ENCODE measurements at regions not wholly inside any gene's neighbourhood (a gene's known extent, or its start where the extent isn't known, plus 50 kb on each side); places are given as distances from the start of the nearest gene placed in this dataset.
A peak's percentile ranks its signal among the peaks of the same experiment; 100 is the strongest.

GRCh38 chr14:95424529-95424928, 91.9 kb downstream of the SYNE3 start (continued):
- TF ChIP-seq INSM2 (tag by site-specific recombination; IDR thresholded peaks at IDR 0.05) = no peak

GRCh38 chr14:95421741-95422140, 94.7 kb downstream of the SYNE3 start:
- no peaks in the 10 kb centered on the region for H3K36me3 ChIP-seq (ENCODE audit: control insufficient read depth in 2 of 2, insufficient read depth in 1 of 2, low read length in 2 of 2)
- no peak overlapping the region for H3K27ac ChIP-seq (ENCODE audit: extremely low read depth, low read depth, low read length)
- ChIA-PET POLR2A (no interaction called here), CTCF (interaction anchor here (1.1 kb wide), 1 partner anchor 10 kb away, joined by 3 read pairs; no protein-coding TSS in a partner anchor)
- TF ChIP-seq ZNF623 (tag by site-specific recombination; IDR thresholded peaks at IDR 0.05) = peak; percentile 71
- TF ChIP-seq ZNF645 (tag by site-specific recombination; IDR thresholded peaks at IDR 0.05) = no peak
- H3K9me3 ChIP-seq (ENCODE audit: control insufficient read depth, insufficient read depth, low read depth, low read length) = no peaks in the 10 kb centered on the region
- H3K4me1 ChIP-seq (ENCODE audit: control insufficient read depth, insufficient read depth, low read length) = no peaks in the 10 kb centered on the region
- no peak overlapping the region for H3K4me3 ChIP-seq (ENCODE audit: low read depth, low read length)

- H3K9me3 ChIP-seq (ENCODE audit: control insufficient read depth, insufficient read depth, low read depth, low read length) = no peaks in the 10 kb centered on the region
- H3K36me3 ChIP-seq (ENCODE audit: control insufficient read depth in 2 of 2, insufficient read depth in 1 of 2, low read length in 2 of 2) = no peaks in the 10 kb centered on the region
- no peaks in the 10 kb centered on the region for H3K4me1 ChIP-seq (ENCODE audit: control insufficient read depth, insufficient read depth, low read length)
- POLR2A ChIA-PET = no interaction called here
- no peak for TF ChIP-seq ZFP69B (tag by site-specific recombination; IDR thresholded peaks at IDR 0.05)
- TF ChIP-seq KLF8 (tag by site-specific recombination; IDR thresholded peaks at IDR 0.05) = no peak
- no peak for TF ChIP-seq KLF16 (tag by site-specific recombination; IDR thresholded peaks at IDR 0.05)
- no peak overlapping the region for H3K27ac ChIP-seq (ENCODE audit: extremely low read depth, low read depth, low read length)
- CTCF ChIA-PET = interaction anchor here (0.5 kb wide), 1 partner anchor 185 kb away, joined by 3 read pairs; no protein-coding TSS in a partner anchor
- H3K4me3 ChIP-seq (ENCODE audit: low read depth, low read length) = no peak overlapping the region
These were observed 96.4 kb downstream of the SYNE3 start for GRCh38 chr14:95420060-95420459.

GRCh38 chr14:95419569-95419968, 96.9 kb downstream of the SYNE3 start:
- H3K9me3 ChIP-seq (ENCODE audit: control insufficient read depth, insufficient read depth, low read depth, low read length) = no peaks in the 10 kb centered on the region
- H3K4me1 ChIP-seq (ENCODE audit: control insufficient read depth, insufficient read depth, low read length) = no peaks in the 10 kb centered on the region
- no peak overlapping the region for H3K27ac ChIP-seq (ENCODE audit: extremely low read depth, low read depth, low read length)
- ChIA-PET POLR2A (no interaction called here), CTCF (no interaction called here)
- H3K36me3 ChIP-seq (ENCODE audit: control insufficient read depth in 2 of 2, insufficient read depth in 1 of 2, low read length in 2 of 2) = no peaks in the 10 kb centered on the region
- TF ChIP-seq ZNF513 (tag by site-specific recombination; IDR thresholded peaks at IDR 0.05) (peak; percentile 70), ZSCAN18 (tag by site-specific recombination; IDR thresholded peaks at IDR 0.05) (no peak)
- no peak overlapping the region for H3K4me3 ChIP-seq (ENCODE audit: low read depth, low read length)

GRCh38 chr14:95418858-95419257, 97.6 kb downstream of the SYNE3 start:
- Histone ChIP-seq H3K9me3 (ENCODE audit: control insufficient read depth, insufficient read depth, low read depth, low read length) (no peaks in the 10 kb centered on the region), H3K4me3 (ENCODE audit: low read depth, low read length) (no peak overlapping the region), H3K27ac (ENCODE audit: extremely low read depth, low read depth, low read length) (no peak overlapping the region), H3K36me3 (ENCODE audit: control insufficient read depth in 2 of 2, insufficient read depth in 1 of 2, low read length in 2 of 2) (no peaks in the 10 kb centered on the region), H3K4me1 (ENCODE audit: control insufficient read depth, insufficient read depth, low read length) (no peaks in the 10 kb centered on the region)
- TF ChIP-seq CTCF (tag by site-specific recombination; IDR thresholded peaks at IDR 0.05) (no peak), ZNF121 (tag by site-specific recombination; IDR thresholded peaks at IDR 0.05) (no peak), ZNF112 (tag by site-specific recombination; IDR thresholded peaks at IDR 0.05) (no peak), ZNF48 (tag by site-specific recombination; IDR thresholded peaks at IDR 0.05) (no peak), ZNF16 (tag by site-specific recombination; IDR thresholded peaks at IDR 0.05; ENCODE audit: low read depth) (no peak)
- POLR2A ChIA-PET = no interaction called here
- CTCF ChIA-PET = no interaction called here

Measured in HEK293 (cell line).